GM21367 (cell line): ENCODE measurements at regions not wholly inside any gene's neighbourhood (a gene's known extent, or its start where the extent isn't known, plus 50 kb on each side); places are given as distances from the start of the nearest gene placed in this dataset.

Experiments used
- ATAC-seq: cut with Tn5 transposase; IDR thresholded peaks from one replicate; pipeline ENCODE4 v1.9.1; 2021; ENCODE audit not compliant: unreplicated experiment

DNA sequence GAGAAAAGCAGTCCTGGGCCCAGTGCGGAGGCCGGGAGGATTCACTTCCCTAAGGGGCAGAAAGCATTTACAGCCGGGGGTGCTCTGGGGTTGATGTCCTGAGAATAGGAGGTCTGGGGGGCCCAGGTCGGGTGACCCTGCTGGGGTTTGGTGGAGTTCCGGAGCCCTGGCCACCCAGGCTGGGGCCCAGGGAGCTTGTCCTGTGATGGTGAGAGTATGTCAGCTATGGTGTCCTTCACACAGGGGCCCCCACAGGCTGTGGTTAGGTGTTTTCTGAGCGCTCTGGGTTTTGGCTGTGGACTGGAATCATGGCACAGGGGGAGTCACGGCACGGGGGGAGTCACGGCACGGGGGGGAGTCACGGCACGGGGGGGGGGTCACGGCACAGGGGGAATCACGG lies 54.5 kb upstream of the TMEM18 start:
- no peak for ATAC-seq

DNA sequence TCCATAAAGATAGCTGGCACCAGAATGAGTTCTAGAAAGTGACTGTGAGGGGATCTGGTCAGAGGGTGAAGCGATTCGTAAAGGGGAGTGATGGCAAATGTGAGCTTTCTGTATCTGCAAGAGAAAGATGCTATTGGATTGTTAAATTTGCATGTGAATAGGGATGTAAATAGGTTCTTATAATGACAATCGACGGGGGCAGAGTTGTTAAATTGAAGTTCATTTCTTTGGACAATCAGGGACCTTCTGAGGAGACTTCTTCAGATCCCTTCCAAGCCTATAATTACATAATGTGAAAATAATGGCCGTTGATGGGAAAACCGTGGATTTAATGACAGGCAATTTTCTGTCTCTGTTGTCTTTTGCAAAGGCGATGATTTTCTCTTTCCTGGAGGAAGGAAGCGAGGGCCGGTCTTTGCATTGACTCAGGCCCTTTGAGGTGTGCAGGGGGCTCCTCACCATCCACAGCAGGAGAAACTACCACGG lies 52.2 kb upstream of the TMEM18 start:
- ATAC-seq, result no peak

DNA sequence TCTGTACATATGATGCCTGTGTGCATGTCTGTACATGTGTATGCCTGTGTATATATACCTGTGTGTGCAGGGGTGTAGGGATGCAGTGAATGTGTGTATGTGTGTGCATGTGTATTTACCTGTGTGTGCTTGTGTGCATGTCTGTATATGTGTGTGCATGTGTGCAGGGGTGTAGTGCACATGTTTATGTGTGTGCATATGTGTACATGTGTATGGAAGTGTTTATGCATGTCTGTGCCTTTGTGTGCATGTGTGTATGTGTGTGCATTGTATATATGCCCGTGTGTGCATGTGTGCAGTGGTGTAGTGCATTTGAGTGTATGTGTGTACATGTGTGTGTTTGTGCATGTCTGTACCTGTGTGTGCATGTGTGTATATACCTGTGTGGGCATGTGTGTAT lies 51.0 kb upstream of the TMEM18 start:
- no peak for ATAC-seq

DNA sequence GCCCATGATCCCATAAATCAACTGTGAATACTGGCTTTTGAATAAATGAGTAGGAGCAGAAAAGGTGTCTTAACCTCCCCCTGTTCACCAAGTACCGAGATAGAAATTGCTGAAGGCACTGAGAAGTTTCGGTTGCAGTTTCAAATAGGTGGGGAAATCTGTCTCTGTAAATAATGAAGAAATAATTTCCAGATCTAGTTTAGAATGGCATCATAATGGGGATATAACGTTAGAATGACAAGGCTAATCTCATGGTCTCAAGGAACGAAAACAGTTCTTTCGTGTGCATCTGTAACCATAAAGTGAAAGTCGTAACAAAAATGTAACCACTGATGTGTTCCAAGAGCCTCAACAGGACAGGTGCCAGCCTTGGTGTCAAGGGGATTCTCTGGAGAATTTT lies 49.9 kb upstream of the TMEM18 start:
- peak; percentile 86 for ATAC-seq
